SK-N-MC (cell line): ENCODE measurements at regions not wholly inside any gene's neighbourhood (a gene's known extent, or its start where the extent isn't known, plus 50 kb on each side); places are given as distances from the start of the nearest gene placed in this dataset.

ENCODE experiments used
- EZH2 ChIP-seq: fragments of 200-600 bp; sonication (generic); IDR thresholded peaks from one replicate; pipeline ENCODE4 v1.6.1; 2017; ENCODE audit warnings: antibody characterized with exemption
- FOXP2 ChIP-seq: optimal IDR thresholded peaks from 2 replicates; pipeline ENCODE3; 2011; ENCODE audit warnings: mild to moderate bottlenecking, moderate library complexity; ENCODE audit not compliant: insufficient read depth; ENCODE audit errors: extremely low read length, control extremely low read depth
- POLR2AphosphoS5 ChIP-seq: IDR thresholded peaks from 2 replicates; pipeline ENCODE4 v1.6.1; 2012; ENCODE audit warnings: mild to moderate bottlenecking, low read depth, low read length, borderline replicate concordance

DNA sequence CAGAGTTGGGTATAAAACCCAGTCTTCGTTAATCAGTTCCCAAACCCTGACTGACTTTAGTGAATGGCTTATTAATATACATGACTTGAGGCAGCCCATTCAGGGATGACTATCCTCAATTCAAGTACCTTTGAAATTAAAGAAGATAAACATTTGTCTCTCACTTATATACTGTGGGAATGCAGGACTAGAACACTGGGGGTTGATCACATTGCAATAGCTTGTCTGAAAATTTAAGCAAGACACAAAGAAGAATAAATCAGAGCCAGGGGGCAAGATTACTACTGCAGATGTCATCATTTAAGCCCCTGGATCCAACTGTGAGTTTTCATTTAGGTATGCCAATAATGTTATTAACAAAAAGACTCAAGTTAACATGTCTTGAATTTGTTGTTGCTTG is 647.7 kb downstream of the ZPLD1 start:
- TF ChIP-seq EZH2 (no peak), POLR2AphosphoS5 (no peak), FOXP2 (no peak)
